Stimulated activated naive CD8-positive, alpha-beta T cell treated with anti-CD3 and anti-CD28 coated beads, Interleukin-15, amount 100 ng/mL, for 72 hours (primary cell): ENCODE measurements at regions not wholly inside any gene's neighbourhood (a gene's known extent, or its start where the extent isn't known, plus 50 kb on each side); places are given as distances from the start of the nearest gene placed in this dataset.
A peak's percentile ranks its signal among the peaks of the same experiment; 100 is the strongest.
"Not testable (repeated sequence)": the region's sequence is repeated elsewhere in the genome, so short reads cannot be mapped to it uniquely, and the experiment has no call there.

ENCODE experiments used
- ATAC-seq: fragments of 150-1000 bp; cut with Tn5 transposase; 2 replicates; pipeline ENCODE4 v1.10.0; 2021; ENCODE audit warnings: mild to moderate bottlenecking, moderate library complexity
- DNase-seq, 2 donors: peaks; one replicate each; pipeline ENCODE4 v3.0.0; 2021 to 2022
- H3K27ac Mint-ChIP-seq, 2 donors: one replicate each; pipeline ENCODE4 v1.8.0; 2022; ENCODE audit warnings: mild to moderate bottlenecking in 2 of 2, mixed read lengths in 2 of 2, moderate library complexity in 2 of 2
- H3K27me3 Mint-ChIP-seq: one replicate; pipeline ENCODE4 v1.8.0; 2022; ENCODE audit warnings: mixed read lengths
- H3K4me1 Mint-ChIP-seq: one replicate; pipeline ENCODE4 v1.8.0; 2022; ENCODE audit warnings: mild to moderate bottlenecking, mixed read lengths
- H3K4me3 Mint-ChIP-seq, 2 donors: one replicate each; pipeline ENCODE4 v1.8.0; 2022; ENCODE audit warnings: mild to moderate bottlenecking in 2 of 2, mixed read lengths in 2 of 2, moderate library complexity in 1 of 2
- H3K9me3 Mint-ChIP-seq, 2 donors: one replicate each; pipeline ENCODE4 v1.8.0; 2022; ENCODE audit warnings: mixed read lengths in 2 of 2

DNA sequence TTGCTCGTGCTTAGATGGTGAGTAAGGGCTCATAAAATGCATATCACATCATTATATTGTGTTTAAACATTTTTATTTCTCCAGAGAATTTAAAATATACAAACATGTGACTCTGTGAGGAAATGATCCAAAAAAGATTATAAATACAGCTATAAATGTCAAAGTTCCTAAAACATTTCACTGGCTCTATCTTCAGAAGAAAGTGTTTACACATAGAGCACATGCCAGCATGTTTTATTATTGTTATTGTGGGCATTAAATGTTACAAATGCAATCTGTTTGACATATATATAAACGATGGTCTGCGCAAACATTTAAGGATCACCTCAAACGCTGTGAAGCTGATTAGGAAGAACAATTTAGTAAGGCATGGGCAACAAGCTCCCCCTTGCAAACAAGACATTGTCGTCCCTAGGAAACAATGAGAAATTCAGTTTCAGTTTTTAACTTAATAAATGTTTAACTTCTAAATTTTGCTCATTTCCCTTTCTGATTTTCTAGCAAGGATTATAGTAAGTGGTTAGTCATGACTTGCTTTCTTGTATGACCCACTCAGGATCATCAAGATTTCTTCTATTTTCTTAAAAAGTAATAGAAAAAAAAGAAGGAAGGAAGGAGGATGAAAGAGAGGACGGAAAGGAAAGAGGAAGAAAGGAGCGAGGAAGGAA is 207.5 kb downstream of the SATB1 start:
- ATAC-seq (no peak), DNase-seq (no peak)
- H3K9me3 Mint-ChIP-seq: no peaks in the 10 kb centered on the region
- peaks cover 7% of the 10 kb centered on the region for H3K4me1 Mint-ChIP-seq
- H3K4me3 Mint-ChIP-seq: no peak overlapping the region
- H3K27ac Mint-ChIP-seq: peak overlapping the region in 1 of 2 donors; percentile 52
- H3K27me3 Mint-ChIP-seq: no peaks in the 10 kb centered on the region

DNA sequence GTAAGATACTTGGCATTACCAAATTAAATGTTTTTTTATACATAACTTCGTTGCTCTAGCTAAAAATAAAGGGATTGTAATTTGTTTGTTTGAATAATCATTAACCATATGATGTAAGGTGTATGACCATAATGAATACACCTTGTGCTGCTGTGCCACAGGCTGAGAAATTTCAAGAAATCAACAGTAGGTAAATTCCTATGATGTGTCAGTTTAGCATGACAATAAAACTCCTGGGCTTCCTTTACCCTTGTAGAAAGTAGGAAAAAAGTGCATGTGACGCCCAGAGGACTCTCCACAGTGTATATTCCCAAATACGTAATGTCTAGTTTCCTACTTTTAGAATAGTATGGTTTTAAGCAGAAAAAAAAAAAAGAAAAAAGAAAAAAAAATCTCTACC is 208.1 kb downstream of the SATB1 start:
- H3K9me3 Mint-ChIP-seq: no peaks in the 10 kb centered on the region
- peaks cover 7% of the 10 kb centered on the region for H3K4me1 Mint-ChIP-seq
- H3K27me3 Mint-ChIP-seq: no peaks in the 10 kb centered on the region
- no peak overlapping the region for H3K27ac Mint-ChIP-seq
- H3K4me3 Mint-ChIP-seq: no peak overlapping the region
- ATAC-seq (no peak), DNase-seq (no peak)

- Mint-ChIP-seq H3K27ac (peak overlapping the region; percentile 19 to 57), H3K9me3 (no peaks in the 10 kb centered on the region)
- ATAC-seq: peak; percentile 60
These were observed 209.5 kb downstream of the SATB1 start for GRCh38 chr3:18215639-18216038.

GRCh38 chr3:18211116-18211515 is 214.0 kb downstream of the SATB1 start:
- Mint-ChIP-seq H3K4me3 (no peak overlapping the region), H3K27ac (no peak overlapping the region), H3K4me1 (peaks cover 7% of the 10 kb centered on the region), H3K9me3 (peaks cover 0 to 4% of the 10 kb centered on the region in 2 donors), H3K27me3 (no peaks in the 10 kb centered on the region)
- ATAC-seq (no peak), DNase-seq (no peak)

More at GRCh38 chr3:18215639-18216038, 209.5 kb downstream of the SATB1 start:
- Mint-ChIP-seq H3K4me3 (no peak overlapping the region), H3K27me3 (no peaks in the 10 kb centered on the region), H3K4me1 (peaks cover 7% of the 10 kb centered on the region)
- DNase-seq: no peak

GRCh38 chr3:18208856-18209255 is 216.3 kb downstream of the SATB1 start:
- H3K4me1 Mint-ChIP-seq: no peaks in the 10 kb centered on the region

DNA sequence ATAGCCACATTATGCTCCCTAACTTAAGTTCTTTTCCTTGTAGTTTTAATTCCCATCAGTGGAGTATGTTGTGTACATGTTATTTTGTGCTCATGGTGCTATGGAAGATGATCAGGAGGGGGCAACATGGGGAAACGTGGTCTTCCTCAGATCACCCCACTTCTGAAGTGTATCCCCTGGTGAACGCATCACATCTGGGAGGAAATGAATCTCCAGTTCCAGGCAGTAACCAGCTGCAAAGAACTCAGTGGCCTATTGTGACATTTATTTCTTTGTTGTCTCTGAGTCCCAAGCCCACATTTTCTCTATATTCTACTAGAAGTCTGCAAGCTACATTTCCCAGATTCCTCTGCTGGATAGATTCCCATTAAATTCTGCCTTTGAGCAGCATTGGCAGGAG is 217.0 kb downstream of the SATB1 start:
- DNase-seq (no peak), ATAC-seq (no peak)
- Mint-ChIP-seq H3K4me1 (no peaks in the 10 kb centered on the region), H3K4me3 (no peak overlapping the region), H3K9me3 (peaks cover 0 to 4% of the 10 kb centered on the region in 2 donors), H3K27me3 (no peaks in the 10 kb centered on the region), H3K27ac (no peak overlapping the region)

More at GRCh38 chr3:18208856-18209255, 216.3 kb downstream of the SATB1 start:
- DNase-seq (no peak), ATAC-seq (no peak)
- no peak overlapping the region for H3K4me3 Mint-ChIP-seq
- no peaks in the 10 kb centered on the region for H3K27me3 Mint-ChIP-seq
- peaks cover 0 to 4% of the 10 kb centered on the region in 2 donors for H3K9me3 Mint-ChIP-seq
- H3K27ac Mint-ChIP-seq: no peak overlapping the region

DNA sequence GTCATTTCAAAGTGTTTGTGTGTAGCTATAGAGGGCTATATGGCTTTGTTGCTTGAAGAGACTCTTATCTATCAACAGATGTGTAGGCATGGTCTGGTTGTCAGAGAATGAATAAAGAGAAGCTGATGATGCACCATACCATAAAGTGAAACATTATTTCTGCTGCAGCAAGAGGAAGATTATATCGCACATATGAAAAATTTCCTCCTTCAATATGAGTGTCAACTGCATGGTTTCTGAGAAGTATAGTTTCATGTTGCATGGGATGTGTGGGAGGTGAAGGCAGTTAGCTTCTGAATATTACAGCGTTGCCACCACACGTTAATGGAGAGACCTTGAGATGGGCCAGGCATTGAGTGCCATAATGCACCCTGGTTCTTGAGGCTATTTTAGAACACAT is 217.9 kb downstream of the SATB1 start:
- Mint-ChIP-seq H3K4me1 (no peaks in the 10 kb centered on the region), H3K27ac (no peak overlapping the region), H3K9me3 (peaks cover 0 to 4% of the 10 kb centered on the region in 2 donors), H3K4me3 (no peak overlapping the region), H3K27me3 (no peaks in the 10 kb centered on the region)
- ATAC-seq: peak; percentile 78
- no peak for DNase-seq

- ATAC-seq, H3K4me1 Mint-ChIP-seq, DNase-seq, H3K9me3 Mint-ChIP-seq, H3K27ac Mint-ChIP-seq, H3K27me3 Mint-ChIP-seq, H3K4me3 Mint-ChIP-seq: not testable (repeated sequence)
These were observed 219.4 kb downstream of the SATB1 start for GRCh38 chr3:18205701-18206100.

DNA sequence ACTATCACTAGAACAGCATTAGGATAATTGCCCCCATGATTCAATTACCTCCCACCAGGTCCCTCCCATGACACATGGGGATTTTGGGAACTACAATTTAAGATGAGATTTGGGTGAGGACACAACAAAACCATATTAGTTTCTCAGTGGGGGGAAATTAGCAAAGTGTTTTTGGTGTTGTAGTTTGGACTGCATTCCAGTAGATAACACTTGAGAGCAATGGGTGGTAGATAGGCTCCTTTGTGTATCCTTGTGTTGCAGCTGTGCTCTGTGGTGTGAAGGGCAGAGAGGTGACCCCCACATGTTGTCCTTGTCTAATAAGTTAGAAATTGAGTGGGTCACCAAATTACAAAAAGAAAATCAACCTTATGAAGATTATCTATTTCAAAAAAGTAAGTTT is 223.8 kb downstream of the SATB1 start:
- H3K27me3 Mint-ChIP-seq: no peaks in the 10 kb centered on the region
- peaks cover 31 to 37% of the 10 kb centered on the region in 2 donors for H3K9me3 Mint-ChIP-seq
- no peak overlapping the region for H3K27ac Mint-ChIP-seq
- ATAC-seq (no peak), DNase-seq (no peak)
- H3K4me3 Mint-ChIP-seq: no peak overlapping the region
- no peaks in the 10 kb centered on the region for H3K4me1 Mint-ChIP-seq

- H3K27me3 Mint-ChIP-seq: no peaks in the 10 kb centered on the region
- peaks cover 37 to 43% of the 10 kb centered on the region in 2 donors for H3K9me3 Mint-ChIP-seq
- no peak overlapping the region for H3K4me3 Mint-ChIP-seq
- ATAC-seq (no peak), DNase-seq (no peak)
- no peak overlapping the region for H3K27ac Mint-ChIP-seq
- no peaks in the 10 kb centered on the region for H3K4me1 Mint-ChIP-seq
These were observed 225.4 kb downstream of the SATB1 start for GRCh38 chr3:18199757-18200156.

- peaks cover 34 to 48% of the 10 kb centered on the region in 2 donors for H3K9me3 Mint-ChIP-seq
- no peaks in the 10 kb centered on the region for H3K4me1 Mint-ChIP-seq
- ATAC-seq (no peak), DNase-seq (no peak)
- H3K27me3 Mint-ChIP-seq: no peaks in the 10 kb centered on the region
- no peak overlapping the region for H3K27ac Mint-ChIP-seq
- H3K4me3 Mint-ChIP-seq: no peak overlapping the region
These were observed 229.3 kb downstream of the SATB1 start for GRCh38 chr3:18195836-18196235.

- ATAC-seq (no peak), DNase-seq (no peak)
- H3K27ac Mint-ChIP-seq: no peak overlapping the region
- no peaks in the 10 kb centered on the region for H3K4me1 Mint-ChIP-seq
- no peak overlapping the region for H3K4me3 Mint-ChIP-seq
- H3K9me3 Mint-ChIP-seq: peaks cover 20 to 41% of the 10 kb centered on the region in 2 donors
- H3K27me3 Mint-ChIP-seq: peaks cover 4% of the 10 kb centered on the region
These were observed 230.7 kb downstream of the SATB1 start for GRCh38 chr3:18194431-18194830.

DNA sequence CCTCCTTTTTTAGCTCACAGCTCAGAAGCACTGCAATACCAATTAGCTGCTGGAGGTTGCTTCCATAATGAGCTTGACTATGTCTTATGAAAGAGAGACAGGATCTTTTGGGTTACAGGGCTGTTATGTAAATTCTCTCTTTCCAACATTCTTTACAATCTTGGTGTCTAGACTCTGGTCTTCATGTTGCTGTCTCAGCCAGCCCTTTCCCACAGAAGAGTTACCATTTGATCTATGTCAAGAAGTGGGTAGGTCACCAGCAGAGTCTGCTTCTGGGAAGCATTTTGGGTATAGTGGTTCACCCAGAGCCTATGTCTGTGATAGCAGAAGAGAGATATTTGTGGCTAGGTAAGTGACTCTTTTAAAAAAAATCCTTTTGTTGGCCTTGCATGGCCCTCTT is 234.5 kb downstream of the SATB1 start:
- DNase-seq (no peak), ATAC-seq (no peak)
- peaks cover 8% of the 10 kb centered on the region for H3K27me3 Mint-ChIP-seq
- no peak overlapping the region for H3K27ac Mint-ChIP-seq
- H3K4me3 Mint-ChIP-seq: no peak overlapping the region
- peaks cover 0 to 13% of the 10 kb centered on the region in 2 donors for H3K9me3 Mint-ChIP-seq
- no peaks in the 10 kb centered on the region for H3K4me1 Mint-ChIP-seq

- H3K27me3 Mint-ChIP-seq: peaks cover 8% of the 10 kb centered on the region
- no peaks in the 10 kb centered on the region for H3K4me1 Mint-ChIP-seq
- DNase-seq: no peak
- ATAC-seq: no peak
- H3K9me3 Mint-ChIP-seq: peaks cover 0 to 2% of the 10 kb centered on the region in 2 donors
- no peak overlapping the region for H3K27ac Mint-ChIP-seq
- H3K4me3 Mint-ChIP-seq: no peak overlapping the region
These were observed 235.7 kb downstream of the SATB1 start for GRCh38 chr3:18189282-18190050.

DNA sequence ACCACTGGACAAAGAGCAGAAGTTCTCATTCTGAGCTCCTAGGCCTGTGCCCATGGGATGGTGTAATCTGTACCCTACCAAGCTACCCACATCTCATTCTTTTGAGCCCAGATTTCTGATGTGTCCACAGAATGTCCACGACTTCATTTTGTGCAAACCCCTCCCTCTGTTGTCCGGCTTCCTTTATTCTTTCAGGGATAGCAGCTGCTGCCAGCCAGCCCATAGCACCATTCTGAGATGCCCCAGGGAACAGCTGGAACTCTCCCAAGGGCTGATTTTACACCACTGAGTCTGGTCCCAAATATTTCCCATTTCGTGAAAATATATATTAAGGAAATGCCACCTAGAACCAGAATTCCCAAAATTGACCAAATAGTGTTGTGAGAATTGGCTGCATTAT is 236.6 kb downstream of the SATB1 start:
- ATAC-seq (no peak), DNase-seq (no peak)
- no peaks in the 10 kb centered on the region for H3K9me3 Mint-ChIP-seq
- no peaks in the 10 kb centered on the region for H3K4me1 Mint-ChIP-seq
- H3K27ac Mint-ChIP-seq: no peak overlapping the region
- H3K4me3 Mint-ChIP-seq: no peak overlapping the region
- H3K27me3 Mint-ChIP-seq: peaks cover 8% of the 10 kb centered on the region

- no peak overlapping the region for H3K27ac Mint-ChIP-seq
- no peaks in the 10 kb centered on the region for H3K9me3 Mint-ChIP-seq
- no peak for ATAC-seq
These were observed 239.5 kb downstream of the SATB1 start for GRCh38 chr3:18185624-18186023.

More at GRCh38 chr3:18185624-18186023, 239.5 kb downstream of the SATB1 start:
- Mint-ChIP-seq H3K4me1 (no peaks in the 10 kb centered on the region), H3K27me3 (peaks cover 8% of the 10 kb centered on the region), H3K4me3 (no peak overlapping the region)
- no peak for DNase-seq
